ENCODE measurements at regions not wholly inside any gene's neighbourhood (a gene's known extent, or its start where the extent isn't known, plus 50 kb on each side); places are given as distances from the start of the nearest gene placed in this dataset.

- DNase-seq = no peak
Measured at GRCh38 chr11:79570104-79570503, 129.3 kb upstream of the TENM4 start.

GRCh38 chr11:79564288-79564925 lies 123.6 kb upstream of the TENM4 start:
- no peak for DNase-seq

GRCh38 chr11:79561496-79561895 lies 120.7 kb upstream of the TENM4 start:
- DNase-seq = no peak

- DNase-seq = no peak
Measured at GRCh38 chr11:79550809-79551208, 110.0 kb upstream of the TENM4 start.

- no peak for DNase-seq
Measured at GRCh38 chr11:79547256-79547655, 106.4 kb upstream of the TENM4 start.

- DNase-seq = no peak
Measured at GRCh38 chr11:79546351-79546750, 105.5 kb upstream of the TENM4 start.

- no peak for DNase-seq
Measured at GRCh38 chr11:79544361-79544760, 103.5 kb upstream of the TENM4 start.

GRCh38 chr11:79543101-79543500 lies 102.3 kb upstream of the TENM4 start:
- no peak for DNase-seq

GRCh38 chr11:79541466-79541865 lies 100.6 kb upstream of the TENM4 start:
- DNase-seq = no peak

GRCh38 chr11:79538775-79539174 lies 97.9 kb upstream of the TENM4 start:
- DNase-seq = no peak

GRCh38 chr11:79536155-79536917 lies 95.5 kb upstream of the TENM4 start:
- no peak for DNase-seq

- DNase-seq = no peak
Measured at GRCh38 chr11:79535606-79536005, 94.8 kb upstream of the TENM4 start.

- no peak for DNase-seq
Measured at GRCh38 chr11:79525257-79525656, 84.4 kb upstream of the TENM4 start.

GRCh38 chr11:79522626-79523025 lies 81.8 kb upstream of the TENM4 start:
- DNase-seq = no peak

GRCh38 chr11:79520086-79520485 lies 79.3 kb upstream of the TENM4 start:
- DNase-seq = no peak

- DNase-seq = no peak
Measured at GRCh38 chr11:79515781-79516180, 75.0 kb upstream of the TENM4 start.

- no peak for DNase-seq
Measured at GRCh38 chr11:79514695-79515094, 73.9 kb upstream of the TENM4 start.

- no peak for DNase-seq
Measured at GRCh38 chr11:79514290-79514689, 73.5 kb upstream of the TENM4 start.

GRCh38 chr11:79512706-79513469 lies 72.1 kb upstream of the TENM4 start:
- DNase-seq = no peak

- no peak for DNase-seq
Measured at GRCh38 chr11:79510960-79511359, 70.1 kb upstream of the TENM4 start.

- no peak for DNase-seq
Measured at GRCh38 chr11:79508461-79508860, 67.6 kb upstream of the TENM4 start.

- no peak for DNase-seq
Measured at GRCh38 chr11:79507706-79508105, 66.9 kb upstream of the TENM4 start.

- DNase-seq = no peak
Measured at GRCh38 chr11:79506734-79507344, 66.0 kb upstream of the TENM4 start.

- DNase-seq = no peak
Measured at GRCh38 chr11:79506124-79506523, 65.3 kb upstream of the TENM4 start.

Data from retina (tissue), 1 donor.